Liver (tissue), 8 donors: ENCODE measurements at regions not wholly inside any gene's neighbourhood (a gene's known extent, or its start where the extent isn't known, plus 50 kb on each side); places are given as distances from the start of the nearest gene placed in this dataset.

ENCODE experiments used
- DNase-seq: peaks from one replicate; pipeline ENCODE4 v3.0.0-alpha.2; 2017; ENCODE audit warnings: low spot score
- H3K27ac ChIP-seq, 2 donors: one replicate each; pipeline ENCODE4 v1.7.0; 2013; ENCODE audit warnings: inconsistent platforms in 2 of 2, low read length in 2 of 2, control low read depth in 1 of 2, low read depth in 1 of 2, mild to moderate bottlenecking in 1 of 2
- H3K27me3 ChIP-seq, 4 donors: one replicate each; pipeline versions ENCODE4 v1.6.1 to v1.7.0; 2013; ENCODE audit warnings: low read length in 3 of 4, inconsistent platforms in 1 of 4, mild to moderate bottlenecking in 1 of 4, moderate library complexity in 1 of 4; ENCODE audit not compliant: control insufficient read depth in 4 of 4, insufficient read depth in 4 of 4
- H3K36me3 ChIP-seq, 4 donors: one replicate each; pipeline versions ENCODE4 v1.6.1 to v1.7.0; 2013; ENCODE audit warnings: low read length in 3 of 4, mild to moderate bottlenecking in 3 of 4, low read depth in 1 of 4, moderate library complexity in 1 of 4; ENCODE audit not compliant: control insufficient read depth in 4 of 4, insufficient read depth in 3 of 4
- H3K4me1 ChIP-seq, 4 donors: one replicate each; pipeline versions ENCODE4 v1.6.1 to v1.7.0; 2013; ENCODE audit warnings: low read length in 3 of 4, mild to moderate bottlenecking in 3 of 4, moderate library complexity in 1 of 4; ENCODE audit not compliant: control insufficient read depth in 4 of 4, insufficient read depth in 4 of 4
- H3K4me3 ChIP-seq, 3 donors: one replicate each; pipeline versions ENCODE4 v1.6.1 to v1.7.0; 2013; ENCODE audit warnings: low read length in 3 of 3, control low read depth in 1 of 3, low read depth in 1 of 3, mild to moderate bottlenecking in 1 of 3
- H3K9ac ChIP-seq, 2 donors: one replicate each; pipeline ENCODE4 v1.7.0; 2013; ENCODE audit warnings: low read length in 2 of 2, mild to moderate bottlenecking in 2 of 2, moderate library complexity in 2 of 2, control low read depth in 1 of 2, low read depth in 1 of 2
- H3K9me3 ChIP-seq, 4 donors: one replicate each; pipeline versions ENCODE4 v1.6.1 to v1.7.0; 2013; ENCODE audit warnings: low read length in 3 of 4; ENCODE audit not compliant: control insufficient read depth in 4 of 4
- CTCF ChIP-seq: fragments of 150-350 bp; IDR thresholded peaks from 2 replicates; pipeline ENCODE4 v1.5.1; 2017; ENCODE audit warnings: improper control_type of control experiment, low read depth, low read length; ENCODE audit not compliant: missing input control
- FOXA1 ChIP-seq: IDR thresholded peaks from 2 replicates; pipeline ENCODE4 v1.6.1; 2016; ENCODE audit warnings: antibody characterized with exemption
- FOXA2 ChIP-seq: IDR thresholded peaks from 2 replicates; pipeline ENCODE4 v1.6.1; 2016; ENCODE audit warnings: antibody characterized with exemption
- GABPA ChIP-seq, 2 donors: IDR thresholded peaks in 1 of 2; conservative IDR thresholded peaks in 1 of 2; 2 replicates each; pipeline ENCODE4 v1.6.1; 2016; ENCODE audit warnings: antibody characterized with exemption in 2 of 2, mild to moderate bottlenecking in 1 of 2, moderate library complexity in 1 of 2
- HNF4A ChIP-seq, 2 donors: conservative IDR thresholded peaks; 2 replicates each; pipeline ENCODE4 v1.6.1; 2016; ENCODE audit warnings: antibody characterized with exemption in 2 of 2, mild to moderate bottlenecking in 2 of 2
- HNF4G ChIP-seq: IDR thresholded peaks from 2 replicates; pipeline ENCODE4 v1.6.1; 2016; ENCODE audit warnings: antibody characterized with exemption
- JUND ChIP-seq, 2 donors: IDR thresholded peaks; 2 replicates each; pipeline ENCODE4 v1.6.1; 2016; ENCODE audit warnings: antibody characterized with exemption in 2 of 2
- MAX ChIP-seq: IDR thresholded peaks from 2 replicates; pipeline ENCODE4 v1.6.1; 2016; ENCODE audit warnings: antibody characterized with exemption
- NR2F2 ChIP-seq: IDR thresholded peaks from 2 replicates; pipeline ENCODE4 v1.6.1; 2016; ENCODE audit warnings: antibody characterized with exemption
- RAD21 ChIP-seq, 2 donors: IDR thresholded peaks; 2 replicates each; pipeline ENCODE4 v1.6.1; 2016; ENCODE audit warnings: antibody characterized with exemption in 2 of 2, mild to moderate bottlenecking in 2 of 2
- SP1 ChIP-seq: IDR thresholded peaks from 2 replicates; pipeline ENCODE4 v1.6.1; 2018; ENCODE audit warnings: antibody characterized with exemption, mild to moderate bottlenecking
- YY1 ChIP-seq: IDR thresholded peaks from 2 replicates; pipeline ENCODE4 v1.6.1; 2016; ENCODE audit warnings: antibody characterized with exemption, mild to moderate bottlenecking
- ZBTB33 ChIP-seq: IDR thresholded peaks from 2 replicates; pipeline ENCODE4 v1.6.1; 2016; ENCODE audit warnings: antibody characterized with exemption
- WGBS: extraction: QIAGEN DNeasy Blood & Tissue Kit; methylation state at CpG from one replicate; pipeline ENCODE4 v1.1.7; 2013; 5-methylcytosine and 5-hydroxymethylcytosine counted together
- TF ChIP-seq, protein P1 (sequence below): IDR thresholded peaks from 2 replicates; pipeline ENCODE4 v1.6.1; 2016; ENCODE audit warnings: antibody characterized with exemption, mild to moderate bottlenecking
- TF ChIP-seq, protein P2 (sequence below): IDR thresholded peaks from 2 replicates; pipeline ENCODE4 v1.6.1; 2016; ENCODE audit warnings: antibody characterized with exemption
- donor health status: healthy.
- donor health status: healthy.
- donor health status: healthy.
- donor health status: healthy.
- donor health status: healthy.

GRCh38 chr17:22278302-22279275 lies 586.3 kb downstream of the KCNJ18 start:
- H3K36me3 ChIP-seq: no peaks in the 10 kb centered on the region
- 83% methylated on average over 35 of the region's 35 CpGs for WGBS
- DNase-seq: no peak
- H3K27me3 ChIP-seq: no peaks in the 10 kb centered on the region
- H3K9ac ChIP-seq: no peak overlapping the region
- no peaks in the 10 kb centered on the region for H3K9me3 ChIP-seq
- H3K4me1 ChIP-seq: no peaks in the 10 kb centered on the region
- TF ChIP-seq YY1 (no peak), HNF4G (no peak), ZBTB33 (no peak), HNF4A (conservative IDR thresholded peaks at IDR 0.05) (no peak), MAX (no peak), RAD21 (IDR thresholded peaks at IDR 0.05) (no peak), JUND (IDR thresholded peaks at IDR 0.05) (no peak), NR2F2 (no peak), FOXA1 (no peak), GABPA (IDR thresholded peaks at IDR 0.05 in 1 of 2, conservative IDR thresholded peaks at IDR 0.05 in 1 of 2) (no peak), CTCF (no peak), SP1 (no peak), FOXA2 (no peak)
- TF ChIP-seq, protein P1, sequence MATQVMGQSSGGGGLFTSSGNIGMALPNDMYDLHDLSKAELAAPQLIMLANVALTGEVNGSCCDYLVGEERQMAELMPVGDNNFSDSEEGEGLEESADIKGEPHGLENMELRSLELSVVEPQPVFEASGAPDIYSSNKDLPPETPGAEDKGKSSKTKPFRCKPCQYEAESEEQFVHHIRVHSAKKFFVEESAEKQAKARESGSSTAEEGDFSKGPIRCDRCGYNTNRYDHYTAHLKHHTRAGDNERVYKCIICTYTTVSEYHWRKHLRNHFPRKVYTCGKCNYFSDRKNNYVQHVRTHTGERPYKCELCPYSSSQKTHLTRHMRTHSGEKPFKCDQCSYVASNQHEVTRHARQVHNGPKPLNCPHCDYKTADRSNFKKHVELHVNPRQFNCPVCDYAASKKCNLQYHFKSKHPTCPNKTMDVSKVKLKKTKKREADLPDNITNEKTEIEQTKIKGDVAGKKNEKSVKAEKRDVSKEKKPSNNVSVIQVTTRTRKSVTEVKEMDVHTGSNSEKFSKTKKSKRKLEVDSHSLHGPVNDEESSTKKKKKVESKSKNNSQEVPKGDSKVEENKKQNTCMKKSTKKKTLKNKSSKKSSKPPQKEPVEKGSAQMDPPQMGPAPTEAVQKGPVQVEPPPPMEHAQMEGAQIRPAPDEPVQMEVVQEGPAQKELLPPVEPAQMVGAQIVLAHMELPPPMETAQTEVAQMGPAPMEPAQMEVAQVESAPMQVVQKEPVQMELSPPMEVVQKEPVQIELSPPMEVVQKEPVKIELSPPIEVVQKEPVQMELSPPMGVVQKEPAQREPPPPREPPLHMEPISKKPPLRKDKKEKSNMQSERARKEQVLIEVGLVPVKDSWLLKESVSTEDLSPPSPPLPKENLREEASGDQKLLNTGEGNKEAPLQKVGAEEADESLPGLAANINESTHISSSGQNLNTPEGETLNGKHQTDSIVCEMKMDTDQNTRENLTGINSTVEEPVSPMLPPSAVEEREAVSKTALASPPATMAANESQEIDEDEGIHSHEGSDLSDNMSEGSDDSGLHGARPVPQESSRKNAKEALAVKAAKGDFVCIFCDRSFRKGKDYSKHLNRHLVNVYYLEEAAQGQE: no peak
- TF ChIP-seq, protein P2, sequence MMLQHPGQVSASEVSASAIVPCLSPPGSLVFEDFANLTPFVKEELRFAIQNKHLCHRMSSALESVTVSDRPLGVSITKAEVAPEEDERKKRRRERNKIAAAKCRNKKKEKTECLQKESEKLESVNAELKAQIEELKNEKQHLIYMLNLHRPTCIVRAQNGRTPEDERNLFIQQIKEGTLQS: no peak
- no peak overlapping the region for H3K27ac ChIP-seq
- H3K4me3 ChIP-seq: no peak overlapping the region
